Thyroid gland (tissue), 4 donors: ENCODE measurements at regions not wholly inside any gene's neighbourhood (a gene's known extent, or its start where the extent isn't known, plus 50 kb on each side); places are given as distances from the start of the nearest gene placed in this dataset.

Experiments used
- CTCF ChIP-seq, 6 experiments: fragments of 200-600 bp in 3 of 6; fragments of 450-650 bp in 3 of 6; sonication (generic) in 3 of 6; IDR thresholded peaks; one replicate each; pipeline ENCODE4 v1.5.1; 2016 to 2019; ENCODE audit warnings: antibody characterized with exemption in 6 of 6, mild to moderate bottlenecking in 2 of 6, inconsistent platforms in 1 of 6, moderate library complexity in 1 of 6
- POLR2A ChIP-seq, 2 donors: fragments of 450-650 bp; IDR thresholded peaks; one replicate each; pipeline ENCODE4 v1.6.1; 2017; ENCODE audit warnings: antibody characterized with exemption in 2 of 2, mild to moderate bottlenecking in 2 of 2, moderate library complexity in 1 of 2

- TF ChIP-seq CTCF (IDR thresholded peaks at IDR 0.05) (no peak), POLR2A (IDR thresholded peaks at IDR 0.05) (no peak)
Observed at GRCh38 chr15:85852969-85853368, 58.2 kb upstream of the KLHL25 start.
